HFF-Myc (cell line): ENCODE measurements at regions not wholly inside any gene's neighbourhood (a gene's known extent, or its start where the extent isn't known, plus 50 kb on each side); places are given as distances from the start of the nearest gene placed in this dataset.
"Not testable (repeated sequence)": the region's sequence is repeated elsewhere in the genome, so short reads cannot be mapped to it uniquely, and the experiment has no call there.

Source experiments
- DNase-seq: peaks from one replicate; pipeline ENCODE4 v3.0.0-alpha.2; 2011; ENCODE audit warnings: low read depth; ENCODE audit errors: extremely low read depth
- H3K4me3 ChIP-seq: replicated peaks from 2 replicates; pipeline ENCODE4 v1.5.1; 2011; ENCODE audit warnings: low read depth, mild to moderate bottlenecking, control low read depth, low read length
- TF ChIP-seq, protein P1 (sequence below): IDR thresholded peaks from 2 replicates; pipeline ENCODE4 v1.5.1; 2012; ENCODE audit warnings: mild to moderate bottlenecking, low read depth, low read length, control low read depth; ENCODE audit errors: missing control alignments

DNA sequence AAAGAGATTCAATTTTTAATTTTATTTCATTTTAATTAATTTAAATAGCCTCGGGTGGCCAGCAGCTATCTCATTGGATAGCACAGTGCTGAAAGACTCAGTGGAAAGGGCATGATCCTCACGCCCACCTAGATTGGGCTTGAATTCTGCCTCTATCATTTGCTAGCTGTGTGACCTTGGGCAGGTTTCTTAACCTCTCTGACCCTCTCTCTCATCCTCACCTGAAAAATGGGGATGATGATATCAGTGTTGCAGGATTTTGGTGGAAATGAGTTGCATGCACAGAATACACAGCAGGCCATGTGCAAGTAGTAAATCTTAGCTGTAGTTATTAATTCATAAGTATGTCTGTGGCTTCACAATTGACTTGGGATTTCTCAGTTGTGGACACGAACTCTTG is 272.4 kb upstream of the XYLT1 start:
- no peak overlapping the region for H3K4me3 ChIP-seq
- DNase-seq = no peak
- TF ChIP-seq, protein P1, sequence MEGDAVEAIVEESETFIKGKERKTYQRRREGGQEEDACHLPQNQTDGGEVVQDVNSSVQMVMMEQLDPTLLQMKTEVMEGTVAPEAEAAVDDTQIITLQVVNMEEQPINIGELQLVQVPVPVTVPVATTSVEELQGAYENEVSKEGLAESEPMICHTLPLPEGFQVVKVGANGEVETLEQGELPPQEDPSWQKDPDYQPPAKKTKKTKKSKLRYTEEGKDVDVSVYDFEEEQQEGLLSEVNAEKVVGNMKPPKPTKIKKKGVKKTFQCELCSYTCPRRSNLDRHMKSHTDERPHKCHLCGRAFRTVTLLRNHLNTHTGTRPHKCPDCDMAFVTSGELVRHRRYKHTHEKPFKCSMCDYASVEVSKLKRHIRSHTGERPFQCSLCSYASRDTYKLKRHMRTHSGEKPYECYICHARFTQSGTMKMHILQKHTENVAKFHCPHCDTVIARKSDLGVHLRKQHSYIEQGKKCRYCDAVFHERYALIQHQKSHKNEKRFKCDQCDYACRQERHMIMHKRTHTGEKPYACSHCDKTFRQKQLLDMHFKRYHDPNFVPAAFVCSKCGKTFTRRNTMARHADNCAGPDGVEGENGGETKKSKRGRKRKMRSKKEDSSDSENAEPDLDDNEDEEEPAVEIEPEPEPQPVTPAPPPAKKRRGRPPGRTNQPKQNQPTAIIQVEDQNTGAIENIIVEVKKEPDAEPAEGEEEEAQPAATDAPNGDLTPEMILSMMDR = no peak

DNA sequence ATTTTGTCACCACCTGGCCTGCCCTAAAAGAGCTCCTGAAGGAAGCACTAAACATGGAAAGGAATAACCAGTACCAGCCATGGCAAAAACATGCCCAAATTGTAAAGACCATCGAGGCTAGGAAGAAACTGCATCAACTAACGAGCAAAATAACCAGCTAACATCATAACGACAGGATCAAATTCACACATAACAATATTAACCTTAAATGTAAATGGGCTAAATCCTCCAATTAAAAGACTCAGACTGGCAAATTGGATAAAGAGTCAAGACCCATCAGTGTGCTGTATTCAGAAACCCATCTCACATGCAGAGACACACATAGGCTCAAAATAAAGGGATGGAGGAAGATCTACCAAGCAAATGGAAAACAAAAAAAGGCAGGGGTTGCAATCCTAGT is 264.3 kb upstream of the XYLT1 start:
- H3K4me3 ChIP-seq, DNase-seq: not testable (repeated sequence)

DNA sequence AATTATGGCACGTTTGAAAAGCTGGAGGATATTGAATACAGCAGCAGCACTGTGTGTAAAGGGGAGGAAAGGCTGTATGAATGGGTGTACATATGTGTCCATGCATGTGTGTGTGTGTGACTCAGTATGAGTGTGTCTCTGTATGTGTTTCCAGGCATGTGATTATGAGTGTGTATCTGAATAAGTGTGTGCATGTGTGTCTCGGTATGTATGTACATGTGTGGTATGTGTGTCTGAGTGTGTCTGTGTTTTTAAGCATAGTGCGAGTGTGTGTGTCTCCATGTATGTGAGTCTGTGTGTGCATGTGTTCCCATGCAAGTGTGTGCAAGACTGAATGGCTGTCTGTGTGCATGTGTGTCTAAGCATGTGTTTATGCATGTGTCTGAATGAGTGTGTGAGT is 259.1 kb upstream of the XYLT1 start:
- H3K4me3 ChIP-seq = no peak overlapping the region
- DNase-seq = no peak
- TF ChIP-seq, protein P1 = no peak

DNA sequence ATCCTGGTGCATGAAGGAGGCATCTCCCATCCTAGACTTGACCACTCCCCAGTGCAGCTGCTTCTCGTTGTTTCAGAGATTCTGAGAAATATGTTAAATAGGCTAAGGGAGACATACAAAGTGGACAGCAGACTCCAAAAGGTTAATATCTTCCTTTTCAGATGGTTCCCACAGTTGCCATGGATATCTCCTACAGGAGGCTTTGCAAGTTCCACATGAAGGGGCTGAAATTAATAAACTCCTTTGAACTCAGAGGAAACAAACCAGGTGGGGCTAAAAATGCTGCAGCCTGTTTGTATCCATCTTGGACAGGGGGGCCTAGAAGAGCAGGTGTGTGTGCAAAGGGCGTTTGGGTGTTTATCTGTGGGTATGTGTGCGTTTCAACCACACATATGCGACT is 257.4 kb upstream of the XYLT1 start:
- no peak for DNase-seq
- TF ChIP-seq, protein P1 = no peak
- no peak overlapping the region for H3K4me3 ChIP-seq

DNA sequence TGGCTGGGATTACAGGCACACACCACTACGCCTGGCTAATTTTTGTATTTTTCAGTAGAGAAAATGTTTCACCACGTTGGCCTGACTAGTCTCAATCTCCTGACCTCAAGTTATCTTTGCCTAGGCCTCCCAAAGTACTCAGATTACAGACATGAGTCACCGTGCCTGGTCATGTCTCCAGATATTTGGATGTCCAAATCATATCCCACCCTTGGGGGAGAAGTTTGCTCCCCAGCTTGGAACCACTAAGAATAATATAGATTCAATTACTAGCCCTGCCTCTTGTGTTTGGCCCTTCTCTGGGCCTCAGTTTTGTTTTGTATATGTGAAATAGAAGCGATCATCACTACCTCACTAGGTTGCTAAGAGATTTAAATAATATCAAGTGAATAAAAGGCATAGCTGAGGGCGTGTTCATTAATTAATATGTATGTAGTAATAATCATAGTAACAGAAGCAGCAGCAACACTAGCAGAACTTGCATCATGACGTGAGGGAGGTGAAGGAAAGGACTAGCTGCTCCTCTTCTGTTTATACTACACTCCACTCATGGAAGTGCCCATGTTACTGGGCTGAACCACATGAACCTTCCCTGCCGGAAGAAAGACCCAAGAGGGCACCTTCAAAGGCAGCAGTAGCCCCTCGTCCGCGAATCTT is 253.6 kb upstream of the XYLT1 start:
- no peak for DNase-seq
- no peak overlapping the region for H3K4me3 ChIP-seq
- TF ChIP-seq, protein P1 = no peak

DNA sequence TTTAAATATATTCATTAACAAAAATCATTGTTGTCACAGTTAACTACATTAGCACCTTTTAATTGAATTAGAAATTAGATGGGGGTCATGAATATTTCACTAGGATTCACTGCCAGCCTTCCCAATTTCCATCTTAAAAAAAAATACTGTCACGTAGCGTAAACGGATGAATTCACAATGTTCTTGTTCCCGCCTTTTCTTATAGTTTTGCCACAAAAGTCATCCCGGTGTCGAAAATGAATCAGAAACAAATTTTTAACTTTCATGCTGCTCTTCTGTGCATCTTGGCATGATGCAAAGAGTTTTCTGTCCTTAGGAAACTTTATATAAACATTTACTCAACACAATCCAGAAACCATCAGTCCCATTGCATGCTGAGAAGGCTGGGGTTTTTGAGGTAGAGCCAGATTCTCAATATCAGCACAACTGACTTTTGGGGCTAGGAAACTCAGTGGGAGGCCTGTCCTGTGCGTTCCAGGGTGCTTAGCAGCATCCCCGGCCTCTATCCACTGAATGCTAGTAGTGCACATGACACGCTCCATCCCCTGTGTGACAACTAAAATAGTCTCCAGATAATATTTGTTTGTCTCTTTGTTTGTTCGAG is 252.9 kb upstream of the XYLT1 start:
- H3K4me3 ChIP-seq = no peak overlapping the region
- TF ChIP-seq, protein P1 = no peak
- DNase-seq = no peak

DNA sequence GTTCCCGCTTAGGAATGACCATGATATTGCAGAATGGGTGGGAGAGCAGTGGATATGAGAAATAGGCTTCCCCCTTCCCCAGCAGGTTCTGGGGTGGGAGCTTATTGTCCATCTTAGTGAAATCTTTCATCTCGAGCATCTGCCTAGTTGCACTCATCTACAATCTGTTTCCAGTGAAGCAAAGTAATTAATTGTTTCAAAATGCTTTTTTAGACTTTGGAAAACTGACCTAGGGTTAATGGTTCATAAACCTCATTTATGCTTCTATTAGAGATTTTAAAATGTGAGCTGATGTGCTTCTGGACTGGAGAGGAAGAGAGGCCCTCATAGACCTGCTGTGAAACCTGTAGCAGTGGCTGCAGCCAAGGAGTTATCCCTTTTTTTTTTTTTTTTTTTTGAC is 247.7 kb upstream of the XYLT1 start:
- DNase-seq = no peak
- TF ChIP-seq, protein P1 = no peak
- no peak overlapping the region for H3K4me3 ChIP-seq
